GM10847 (cell line): ENCODE measurements at regions not wholly inside any gene's neighbourhood (a gene's known extent, or its start where the extent isn't known, plus 50 kb on each side); places are given as distances from the start of the nearest gene placed in this dataset.

Experiments
- POLR2A ChIP-seq: IDR thresholded peaks from 2 replicates; pipeline ENCODE4 v1.6.1; 2011; ENCODE audit not compliant: insufficient read length; ENCODE audit errors: extremely low read depth

- TF ChIP-seq POLR2A, result no peak
Observed at GRCh38 chr10:78869508-78870454, 199.0 kb upstream of the ZMIZ1 start.

- TF ChIP-seq POLR2A, result no peak
Observed at GRCh38 chr10:78870458-78870857, 198.3 kb upstream of the ZMIZ1 start.

- no peak for TF ChIP-seq POLR2A
Observed at GRCh38 chr10:78871796-78872195, 197.0 kb upstream of the ZMIZ1 start.

GRCh38 chr10:78873413-78873812 is 195.4 kb upstream of the ZMIZ1 start:
- TF ChIP-seq POLR2A, result no peak

GRCh38 chr10:78875331-78875877 is 193.4 kb upstream of the ZMIZ1 start:
- TF ChIP-seq POLR2A, result no peak

GRCh38 chr10:78875932-78876331 is 192.8 kb upstream of the ZMIZ1 start:
- TF ChIP-seq POLR2A, result no peak

GRCh38 chr10:78876449-78876848 is 192.3 kb upstream of the ZMIZ1 start:
- TF ChIP-seq POLR2A, result no peak

- TF ChIP-seq POLR2A, result no peak
Observed at GRCh38 chr10:78879621-78880020, 189.1 kb upstream of the ZMIZ1 start.

GRCh38 chr10:78886129-78886528 is 182.6 kb upstream of the ZMIZ1 start:
- no peak for TF ChIP-seq POLR2A

- no peak for TF ChIP-seq POLR2A
Observed at GRCh38 chr10:78889536-78890063, 179.2 kb upstream of the ZMIZ1 start.

- TF ChIP-seq POLR2A, result no peak
Observed at GRCh38 chr10:78890506-78890905, 178.3 kb upstream of the ZMIZ1 start.

GRCh38 chr10:78891741-78892140 is 177.0 kb upstream of the ZMIZ1 start:
- TF ChIP-seq POLR2A, result no peak

GRCh38 chr10:78892338-78893176 is 176.2 kb upstream of the ZMIZ1 start:
- TF ChIP-seq POLR2A, result no peak

- TF ChIP-seq POLR2A, result no peak
Observed at GRCh38 chr10:78893217-78893616, 175.5 kb upstream of the ZMIZ1 start.

- no peak for TF ChIP-seq POLR2A
Observed at GRCh38 chr10:78894089-78894840, 174.5 kb upstream of the ZMIZ1 start.

GRCh38 chr10:78894841-78895195 is 173.9 kb upstream of the ZMIZ1 start:
- TF ChIP-seq POLR2A, result no peak
